GM18505 (cell line): ENCODE measurements at regions not wholly inside any gene's neighbourhood (a gene's known extent, or its start where the extent isn't known, plus 50 kb on each side); places are given as distances from the start of the nearest gene placed in this dataset.
"Not testable (repeated sequence)": the region's sequence is repeated elsewhere in the genome, so short reads cannot be mapped to it uniquely, and the experiment has no call there.

Experiments
- ATAC-seq: cut with Tn5 transposase; IDR thresholded peaks from one replicate; pipeline ENCODE4 v1.9.1; 2021; ENCODE audit not compliant: unreplicated experiment
- POLR2A ChIP-seq: IDR thresholded peaks from 4 replicates; pipeline ENCODE4 v1.6.1; 2011; ENCODE audit warnings: borderline replicate concordance; ENCODE audit not compliant: insufficient read depth, insufficient read length; ENCODE audit errors: extremely low read depth

DNA sequence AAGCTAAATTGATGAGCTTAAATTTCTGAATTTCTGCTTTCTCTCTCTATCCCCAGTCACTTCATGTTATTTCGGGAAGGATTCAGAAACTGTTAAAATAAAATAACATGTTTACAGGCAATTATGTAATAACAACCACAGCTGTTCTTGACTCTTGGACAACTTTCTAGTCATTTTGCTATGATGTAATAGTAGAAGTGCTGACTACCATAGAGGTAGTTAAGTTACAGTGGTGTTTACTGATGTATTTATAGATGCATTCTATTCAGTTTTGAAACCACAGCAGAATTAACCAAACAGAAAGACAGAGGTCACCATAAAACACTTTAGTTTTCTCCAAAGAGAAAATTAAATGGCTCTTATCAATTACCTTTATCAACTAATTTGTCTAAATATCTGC is 1292.0 kb upstream of the CHAC2 start:
- TF ChIP-seq POLR2A, result no peak
- no peak for ATAC-seq

DNA sequence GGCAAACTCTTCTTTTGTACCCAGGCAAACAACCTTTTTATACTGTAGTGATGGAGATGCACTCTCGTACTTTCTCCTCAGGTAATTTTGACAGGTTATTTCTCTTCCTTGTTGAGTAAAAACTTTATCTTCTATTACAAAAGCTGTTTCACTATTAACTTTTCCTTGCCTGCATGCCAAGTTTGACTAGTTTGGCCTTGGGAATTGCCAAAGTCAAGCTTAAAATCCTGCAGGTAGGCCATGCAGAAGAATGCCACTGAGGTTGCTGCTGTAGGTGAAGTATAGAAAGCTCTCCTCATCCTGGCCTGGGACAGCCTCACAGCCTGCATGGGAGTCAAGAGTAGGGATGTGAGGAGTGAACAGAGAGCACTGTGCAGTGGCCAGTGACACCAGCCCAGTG is 1293.5 kb upstream of the CHAC2 start:
- no peak for ATAC-seq
- TF ChIP-seq POLR2A, result no peak

DNA sequence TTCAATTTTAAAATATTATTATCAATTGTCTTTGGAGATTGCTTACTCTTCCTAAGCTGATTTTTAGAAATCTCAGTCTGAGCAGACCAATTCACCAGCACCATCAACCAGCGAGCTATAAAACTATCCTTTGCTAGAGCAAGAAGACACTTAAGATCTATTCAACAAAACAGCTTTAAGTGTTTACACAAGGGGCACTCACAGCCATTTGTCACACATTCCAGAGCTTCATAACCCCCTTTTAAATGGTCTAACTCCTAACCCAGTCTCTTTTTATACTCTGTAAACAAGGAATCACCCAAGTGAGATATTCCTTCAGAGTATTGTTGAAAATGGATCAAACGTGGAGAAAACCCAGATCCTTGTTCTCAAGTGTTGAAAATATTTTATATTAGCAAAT is 1294.1 kb upstream of the CHAC2 start:
- no peak for TF ChIP-seq POLR2A
- no peak for ATAC-seq

GRCh38 chr2:52470457-52470856 is 1297.1 kb upstream of the CHAC2 start:
- ATAC-seq, result not testable (repeated sequence)

GRCh38 chr2:52467189-52467588 is 1300.4 kb upstream of the CHAC2 start:
- no peak for TF ChIP-seq POLR2A
- ATAC-seq, result no peak

DNA sequence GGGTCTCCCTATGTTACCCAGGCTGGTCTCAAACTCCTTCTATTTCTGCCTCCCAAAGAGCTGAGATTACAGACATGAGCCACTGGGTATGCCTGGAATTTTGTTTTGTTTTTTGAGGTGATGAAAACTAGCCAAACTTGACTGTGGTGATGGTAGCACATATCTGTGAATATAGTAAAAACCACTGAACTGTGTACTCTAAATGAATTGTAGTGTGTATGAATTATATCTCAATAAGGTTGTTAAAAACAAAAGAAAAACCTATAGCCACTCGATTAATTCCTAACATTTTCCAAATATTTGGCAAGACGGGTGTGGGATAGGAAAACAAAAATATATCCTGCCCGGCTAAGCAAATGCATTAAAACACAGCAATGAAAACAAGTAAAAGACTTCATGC is 1302.3 kb upstream of the CHAC2 start:
- ATAC-seq, result no peak
- TF ChIP-seq POLR2A, result no peak

DNA sequence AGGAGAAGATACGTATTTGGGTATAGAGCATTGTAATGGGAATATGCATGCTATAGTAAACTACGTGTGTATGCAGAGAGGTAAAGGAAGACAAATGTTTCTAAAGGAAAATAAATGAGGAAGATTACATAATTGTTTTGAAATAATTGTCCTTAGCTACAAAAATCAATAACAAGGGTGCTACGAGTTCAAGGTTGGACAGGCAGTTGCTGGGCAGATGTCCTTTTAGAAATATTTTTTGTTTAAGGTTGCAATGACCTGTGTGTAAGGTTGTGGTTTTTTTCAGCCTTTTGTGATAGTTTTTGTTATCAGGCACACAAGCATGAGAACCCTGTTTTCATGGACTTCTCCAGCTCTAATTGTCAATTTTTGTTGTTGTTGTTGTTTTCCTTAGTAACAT is 1304.1 kb upstream of the CHAC2 start:
- TF ChIP-seq POLR2A, result no peak
- no peak for ATAC-seq

DNA sequence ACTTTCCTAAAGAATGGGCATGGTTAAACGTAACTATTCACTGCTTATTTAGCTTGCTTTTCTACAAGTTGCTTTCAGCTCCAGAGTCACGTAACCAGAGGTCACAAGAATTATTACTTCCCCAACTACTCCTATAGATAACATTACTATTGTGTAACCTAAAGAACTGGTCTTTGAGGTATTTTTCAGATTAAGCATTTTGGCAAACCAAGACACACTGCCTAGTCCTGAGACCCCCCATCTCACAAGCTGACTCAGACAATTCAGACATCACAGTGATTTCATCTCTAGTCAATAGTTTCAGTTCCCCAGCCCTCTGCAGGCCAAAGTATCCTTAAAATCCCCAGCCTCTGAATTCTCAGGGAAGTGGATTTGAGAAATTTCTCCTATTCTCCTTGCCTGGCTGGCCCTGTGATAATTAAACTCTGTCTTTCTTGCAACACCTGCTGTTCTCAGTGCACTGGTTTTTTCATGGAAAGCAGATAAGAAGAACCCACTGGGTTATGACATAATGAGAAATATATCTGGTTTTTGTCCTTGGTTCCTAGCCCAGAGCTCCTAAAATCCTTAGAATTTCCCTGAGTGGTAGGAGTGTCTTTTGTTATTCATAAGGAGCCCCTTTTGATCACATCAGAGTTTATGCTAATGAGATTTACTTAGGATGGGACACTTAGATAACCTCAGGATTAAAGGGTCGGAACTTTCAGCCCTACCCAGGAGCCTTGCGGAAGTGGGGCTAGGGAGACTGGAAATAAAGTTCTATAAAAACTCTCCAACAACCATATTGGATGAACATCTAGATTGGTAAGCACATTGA is 1310.8 kb upstream of the CHAC2 start:
- ATAC-seq, result no peak
- TF ChIP-seq POLR2A, result no peak

DNA sequence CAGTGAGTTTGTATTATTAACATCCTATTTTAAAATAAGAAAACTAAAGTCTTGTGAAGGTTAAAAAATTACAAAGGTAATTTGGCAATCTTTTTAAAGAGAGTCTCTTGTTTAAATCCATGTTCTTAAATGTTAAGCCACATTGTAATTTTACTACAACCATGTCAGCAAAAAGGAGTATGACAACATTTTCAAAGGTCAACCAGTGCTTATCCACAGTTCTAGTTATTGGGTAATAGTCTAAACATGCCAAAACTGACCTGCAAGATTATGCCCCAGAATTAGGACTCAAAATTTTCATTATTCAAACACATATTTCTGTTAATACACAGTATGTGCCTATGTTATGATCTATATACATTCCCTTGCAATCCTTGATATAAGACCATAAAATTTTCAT is 1312.6 kb upstream of the CHAC2 start:
- no peak for TF ChIP-seq POLR2A
- ATAC-seq, result no peak

GRCh38 chr2:52452201-52452600 is 1315.4 kb upstream of the CHAC2 start:
- no peak for TF ChIP-seq POLR2A
- no peak for ATAC-seq

DNA sequence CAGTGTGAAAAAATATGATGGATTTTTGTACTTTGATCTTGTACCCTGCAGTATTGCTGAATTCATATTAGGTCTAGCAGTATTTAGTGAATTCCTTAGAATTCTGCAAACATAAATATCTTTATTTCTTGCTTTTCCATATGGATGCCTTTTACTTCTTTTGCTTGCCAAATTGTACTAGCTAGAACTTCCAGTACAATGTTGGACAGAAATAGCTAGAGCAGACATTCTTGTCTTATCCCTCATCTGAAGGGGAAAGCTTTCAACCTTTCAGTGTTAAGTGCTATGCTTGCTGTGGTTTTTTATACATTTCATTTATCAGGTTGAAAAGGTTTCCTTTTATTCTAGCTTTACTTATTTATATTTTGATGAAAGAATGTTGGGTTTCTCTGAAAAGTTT is 1321.9 kb upstream of the CHAC2 start:
- no peak for ATAC-seq
- TF ChIP-seq POLR2A, result no peak

GRCh38 chr2:52431352-52431760 is 1336.2 kb upstream of the CHAC2 start:
- no peak for ATAC-seq
- no peak for TF ChIP-seq POLR2A

DNA sequence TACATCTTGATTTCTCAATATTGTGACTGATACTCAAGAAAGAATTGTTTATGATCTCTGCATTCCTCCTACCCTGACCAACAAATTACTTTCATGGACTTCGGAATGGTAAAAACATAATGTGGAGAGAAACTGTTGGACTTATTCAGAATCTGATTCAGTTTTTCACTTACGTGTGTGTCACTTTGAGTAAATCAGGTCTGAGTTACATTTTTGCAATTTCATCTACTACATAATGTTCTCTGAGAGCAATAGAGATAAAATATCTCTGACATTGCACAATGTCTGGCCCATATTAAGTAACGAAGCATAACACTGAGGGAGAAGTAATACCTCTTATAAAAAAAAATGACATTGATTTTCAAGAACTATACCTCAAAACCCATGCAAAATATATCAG is 1337.9 kb upstream of the CHAC2 start:
- no peak for TF ChIP-seq POLR2A
- ATAC-seq, result no peak

GRCh38 chr2:52429171-52429570 is 1338.4 kb upstream of the CHAC2 start:
- no peak for TF ChIP-seq POLR2A
- ATAC-seq, result no peak

GRCh38 chr2:52428224-52428623 is 1339.4 kb upstream of the CHAC2 start:
- TF ChIP-seq POLR2A, result no peak
- no peak for ATAC-seq
